ENCODE measurements at regions not wholly inside any gene's neighbourhood (a gene's known extent, or its start where the extent isn't known, plus 50 kb on each side); places are given as distances from the start of the nearest gene placed in this dataset.

DNA sequence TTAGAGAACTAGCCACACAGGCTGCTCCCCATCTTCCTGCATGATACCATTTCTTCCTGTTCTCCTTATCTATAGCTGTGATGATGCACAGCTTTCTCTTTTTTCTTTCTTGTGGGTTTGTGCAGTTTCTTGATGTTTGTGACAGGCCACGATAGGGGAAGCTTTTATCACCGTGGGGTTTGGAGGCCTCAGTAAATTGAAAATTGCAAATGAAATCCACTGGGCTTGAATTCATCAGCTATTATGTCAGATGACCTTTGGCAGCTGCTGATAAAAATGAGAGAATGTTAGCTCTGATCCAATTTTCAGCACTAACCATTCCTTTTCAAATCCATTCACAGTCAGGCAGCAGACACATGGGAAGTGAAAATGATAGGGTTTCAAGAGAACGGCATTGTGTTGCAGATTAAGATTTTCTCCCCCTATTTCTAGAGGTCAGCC is 176.9 kb upstream of the SOX2 start:
- TF ChIP-seq POLR2A (IDR thresholded peaks at IDR 0.05), result no peak
- TF ChIP-seq, protein P1, sequence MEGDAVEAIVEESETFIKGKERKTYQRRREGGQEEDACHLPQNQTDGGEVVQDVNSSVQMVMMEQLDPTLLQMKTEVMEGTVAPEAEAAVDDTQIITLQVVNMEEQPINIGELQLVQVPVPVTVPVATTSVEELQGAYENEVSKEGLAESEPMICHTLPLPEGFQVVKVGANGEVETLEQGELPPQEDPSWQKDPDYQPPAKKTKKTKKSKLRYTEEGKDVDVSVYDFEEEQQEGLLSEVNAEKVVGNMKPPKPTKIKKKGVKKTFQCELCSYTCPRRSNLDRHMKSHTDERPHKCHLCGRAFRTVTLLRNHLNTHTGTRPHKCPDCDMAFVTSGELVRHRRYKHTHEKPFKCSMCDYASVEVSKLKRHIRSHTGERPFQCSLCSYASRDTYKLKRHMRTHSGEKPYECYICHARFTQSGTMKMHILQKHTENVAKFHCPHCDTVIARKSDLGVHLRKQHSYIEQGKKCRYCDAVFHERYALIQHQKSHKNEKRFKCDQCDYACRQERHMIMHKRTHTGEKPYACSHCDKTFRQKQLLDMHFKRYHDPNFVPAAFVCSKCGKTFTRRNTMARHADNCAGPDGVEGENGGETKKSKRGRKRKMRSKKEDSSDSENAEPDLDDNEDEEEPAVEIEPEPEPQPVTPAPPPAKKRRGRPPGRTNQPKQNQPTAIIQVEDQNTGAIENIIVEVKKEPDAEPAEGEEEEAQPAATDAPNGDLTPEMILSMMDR (IDR thresholded peaks at IDR 0.05), result no peak

Measured in testis (tissue), 2 donors.